Epithelial cell of esophagus (primary cell): ENCODE measurements at regions not wholly inside any gene's neighbourhood (a gene's known extent, or its start where the extent isn't known, plus 50 kb on each side); places are given as distances from the start of the nearest gene placed in this dataset.
A peak's percentile ranks its signal among the peaks of the same experiment; 100 is the strongest.

ENCODE experiments used
- DNase-seq: peaks from one replicate; pipeline ENCODE4 v3.0.0; 2010; ENCODE audit warnings: low read depth
- H3K4me3 ChIP-seq: 2 replicates; pipeline ENCODE4 v1.5.1; 2011; ENCODE audit warnings: mild to moderate bottlenecking, low read length, control low read depth
- TF ChIP-seq, protein P1 (sequence below): IDR thresholded peaks from 2 replicates; pipeline ENCODE4 v1.5.1; 2011; ENCODE audit warnings: low read depth, mild to moderate bottlenecking, low read length, control low read depth, inconsistent platforms; ENCODE audit not compliant: insufficient read depth; ENCODE audit errors: missing control alignments

GRCh38 chr3:25000971-25001591 is 427.0 kb upstream of the RARB start:
- TF ChIP-seq, protein P1, sequence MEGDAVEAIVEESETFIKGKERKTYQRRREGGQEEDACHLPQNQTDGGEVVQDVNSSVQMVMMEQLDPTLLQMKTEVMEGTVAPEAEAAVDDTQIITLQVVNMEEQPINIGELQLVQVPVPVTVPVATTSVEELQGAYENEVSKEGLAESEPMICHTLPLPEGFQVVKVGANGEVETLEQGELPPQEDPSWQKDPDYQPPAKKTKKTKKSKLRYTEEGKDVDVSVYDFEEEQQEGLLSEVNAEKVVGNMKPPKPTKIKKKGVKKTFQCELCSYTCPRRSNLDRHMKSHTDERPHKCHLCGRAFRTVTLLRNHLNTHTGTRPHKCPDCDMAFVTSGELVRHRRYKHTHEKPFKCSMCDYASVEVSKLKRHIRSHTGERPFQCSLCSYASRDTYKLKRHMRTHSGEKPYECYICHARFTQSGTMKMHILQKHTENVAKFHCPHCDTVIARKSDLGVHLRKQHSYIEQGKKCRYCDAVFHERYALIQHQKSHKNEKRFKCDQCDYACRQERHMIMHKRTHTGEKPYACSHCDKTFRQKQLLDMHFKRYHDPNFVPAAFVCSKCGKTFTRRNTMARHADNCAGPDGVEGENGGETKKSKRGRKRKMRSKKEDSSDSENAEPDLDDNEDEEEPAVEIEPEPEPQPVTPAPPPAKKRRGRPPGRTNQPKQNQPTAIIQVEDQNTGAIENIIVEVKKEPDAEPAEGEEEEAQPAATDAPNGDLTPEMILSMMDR: no peak
- H3K4me3 ChIP-seq: no peak overlapping the region
- no peak for DNase-seq

GRCh38 chr3:25002052-25002451 is 426.0 kb upstream of the RARB start:
- TF ChIP-seq, protein P1: no peak
- H3K4me3 ChIP-seq: no peak overlapping the region
- no peak for DNase-seq

GRCh38 chr3:25007974-25008658 is 419.9 kb upstream of the RARB start:
- peak; percentile 25 for DNase-seq
- TF ChIP-seq, protein P1: no peak
- no peak overlapping the region for H3K4me3 ChIP-seq

DNA sequence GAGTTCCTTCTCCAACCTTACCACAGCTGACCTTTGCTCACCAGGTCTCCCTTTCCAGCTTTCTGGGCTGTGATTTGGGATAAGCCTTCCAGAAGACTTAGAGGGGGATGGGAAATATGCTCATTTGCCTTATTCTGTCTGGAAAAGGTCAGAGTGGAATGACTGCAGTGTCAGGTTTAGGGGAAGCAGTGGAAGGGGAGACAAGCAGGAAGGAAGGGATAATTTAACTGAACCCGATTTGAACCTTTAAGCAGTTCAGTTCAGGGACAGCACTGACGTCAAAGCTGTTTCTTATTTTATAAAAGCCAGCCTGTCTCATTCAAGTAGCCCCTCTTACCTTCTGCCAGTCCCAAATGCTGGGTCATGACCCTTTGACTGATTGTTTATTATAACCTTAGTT is 418.4 kb upstream of the RARB start:
- no peak for DNase-seq
- TF ChIP-seq, protein P1: no peak
- no peak overlapping the region for H3K4me3 ChIP-seq

DNA sequence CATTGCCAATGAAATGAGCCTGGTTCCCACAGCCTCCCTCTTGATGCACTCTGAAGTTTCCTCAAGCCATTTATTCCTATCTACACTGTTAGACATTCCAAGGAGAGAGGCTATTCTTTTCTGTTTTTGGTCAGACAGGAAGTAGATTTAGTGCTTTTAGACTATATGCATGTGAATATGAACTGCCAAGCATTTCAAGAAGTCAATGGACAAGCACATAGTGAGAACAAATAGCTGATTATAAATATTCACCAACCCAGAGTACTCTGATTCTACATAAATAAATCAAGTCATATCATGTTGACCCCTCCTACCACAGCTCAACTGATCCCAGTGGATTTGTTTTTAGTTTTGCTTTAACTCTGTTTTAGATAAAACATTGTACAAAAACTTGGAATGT is 412.5 kb upstream of the RARB start:
- no peak for DNase-seq
- TF ChIP-seq, protein P1: no peak
- no peak overlapping the region for H3K4me3 ChIP-seq

DNA sequence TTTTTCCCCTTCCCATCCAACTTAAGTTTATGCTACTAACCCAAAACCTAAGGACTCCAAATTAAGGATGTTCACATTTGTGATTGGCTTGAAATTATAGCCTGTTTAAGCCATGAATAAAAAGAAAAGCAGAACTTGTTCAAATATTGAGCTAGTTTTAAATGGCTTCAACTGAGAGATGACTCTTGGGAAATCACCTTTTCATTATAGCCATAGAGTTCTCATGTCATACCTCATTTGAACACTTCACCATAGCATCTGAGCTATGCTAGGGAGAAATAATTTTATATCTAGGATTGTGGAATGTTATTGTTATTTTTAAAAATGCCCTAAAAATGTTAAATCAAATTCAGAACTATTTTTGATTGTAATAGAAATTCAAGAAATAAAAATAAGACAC is 409.2 kb upstream of the RARB start:
- H3K4me3 ChIP-seq: no peak overlapping the region
- no peak for DNase-seq
- TF ChIP-seq, protein P1: no peak

- no peak for DNase-seq
- H3K4me3 ChIP-seq: no peak overlapping the region
- TF ChIP-seq, protein P1: no peak
Observed at GRCh38 chr3:25019506-25019905, 408.6 kb upstream of the RARB start.
